ENCODE measurements at regions not wholly inside any gene's neighbourhood (a gene's known extent, or its start where the extent isn't known, plus 50 kb on each side); places are given as distances from the start of the nearest gene placed in this dataset.

- TF ChIP-seq, protein P1, sequence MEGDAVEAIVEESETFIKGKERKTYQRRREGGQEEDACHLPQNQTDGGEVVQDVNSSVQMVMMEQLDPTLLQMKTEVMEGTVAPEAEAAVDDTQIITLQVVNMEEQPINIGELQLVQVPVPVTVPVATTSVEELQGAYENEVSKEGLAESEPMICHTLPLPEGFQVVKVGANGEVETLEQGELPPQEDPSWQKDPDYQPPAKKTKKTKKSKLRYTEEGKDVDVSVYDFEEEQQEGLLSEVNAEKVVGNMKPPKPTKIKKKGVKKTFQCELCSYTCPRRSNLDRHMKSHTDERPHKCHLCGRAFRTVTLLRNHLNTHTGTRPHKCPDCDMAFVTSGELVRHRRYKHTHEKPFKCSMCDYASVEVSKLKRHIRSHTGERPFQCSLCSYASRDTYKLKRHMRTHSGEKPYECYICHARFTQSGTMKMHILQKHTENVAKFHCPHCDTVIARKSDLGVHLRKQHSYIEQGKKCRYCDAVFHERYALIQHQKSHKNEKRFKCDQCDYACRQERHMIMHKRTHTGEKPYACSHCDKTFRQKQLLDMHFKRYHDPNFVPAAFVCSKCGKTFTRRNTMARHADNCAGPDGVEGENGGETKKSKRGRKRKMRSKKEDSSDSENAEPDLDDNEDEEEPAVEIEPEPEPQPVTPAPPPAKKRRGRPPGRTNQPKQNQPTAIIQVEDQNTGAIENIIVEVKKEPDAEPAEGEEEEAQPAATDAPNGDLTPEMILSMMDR (optimal IDR thresholded peaks at IDR 0.05 in 1 of 3, IDR thresholded peaks at IDR 0.05 in 1 of 3, conservative IDR thresholded peaks at IDR 0.05 in 1 of 3; ENCODE audit: extremely low read depth in 1 of 3, insufficient read depth in 2 of 3, low read length in 3 of 3), result no peak
- TF ChIP-seq EZH2 (IDR thresholded peaks at IDR 0.05; ENCODE audit: low read length), result no peak
These were observed 537.6 kb downstream of the C12orf50 start for GRCh38 chr12:87491598-87491997.

Data from keratinocyte (primary cell).